HepG2 (cell line): ENCODE measurements at regions not wholly inside any gene's neighbourhood (a gene's known extent, or its start where the extent isn't known, plus 50 kb on each side); places are given as distances from the start of the nearest gene placed in this dataset.
A peak's percentile ranks its signal among the peaks of the same experiment; 100 is the strongest.

ENCODE experiments used
- ATF2 ChIP-seq: sonication (generic); formaldehyde crosslinking; IDR thresholded peaks from 2 replicates; pipeline ENCODE4 v1.4.0; 2020; ENCODE audit warnings: missing genetic modification reagents
- GPBP1L1 ChIP-seq: sonication (generic); formaldehyde crosslinking; IDR thresholded peaks from 2 replicates; pipeline ENCODE4 v1.5.0; 2020; ENCODE audit warnings: mild to moderate bottlenecking, missing genetic modification reagents
- HMG20B ChIP-seq: conservative IDR thresholded peaks from 2 replicates; pipeline ENCODE4 v1.6.1; 2016; ENCODE audit warnings: missing genetic modification reagents, missing compliant biosample characterization
- MAX ChIP-seq: IDR thresholded peaks from 2 replicates; pipeline ENCODE4 v1.6.1; 2012; ENCODE audit warnings: inconsistent platforms
- PITX1 ChIP-seq: sonication (generic); formaldehyde crosslinking; IDR thresholded peaks from 2 replicates; pipeline ENCODE4 v1.5.1; 2020; ENCODE audit warnings: mild to moderate bottlenecking, missing genetic modification reagents
- SNAPC2 ChIP-seq: sonication (generic); formaldehyde crosslinking; IDR thresholded peaks from 2 replicates; pipeline ENCODE4 v1.8.1; 2022; ENCODE audit warnings: mild to moderate bottlenecking, missing genetic modification reagents
- STAT5B ChIP-seq: sonication (generic); formaldehyde crosslinking; IDR thresholded peaks from 2 replicates; pipeline ENCODE4 v1.4.0; 2020; ENCODE audit warnings: missing genetic modification reagents
- TGIF2 ChIP-seq: IDR thresholded peaks from 2 replicates; pipeline ENCODE4 v1.6.1; 2016; ENCODE audit warnings: control low read depth, missing compliant biosample characterization
- ZFP1 ChIP-seq: IDR thresholded peaks from 2 replicates; pipeline ENCODE4 v1.6.1; 2016
- ZNF180 ChIP-seq: sonication (generic); formaldehyde crosslinking; IDR thresholded peaks from 2 replicates; pipeline ENCODE4 v1.4.0; 2020; ENCODE audit warnings: low read depth, missing genetic modification reagents, borderline replicate concordance
- ZNF235 ChIP-seq: sonication (generic); formaldehyde crosslinking; IDR thresholded peaks from 2 replicates; pipeline ENCODE4 v1.8.1; 2023; ENCODE audit warnings: mild to moderate bottlenecking, missing genetic modification reagents, borderline replicate concordance
- ZNF407 ChIP-seq: sonication (generic); formaldehyde crosslinking; IDR thresholded peaks from one replicate; pipeline ENCODE4 v1.5.1; 2020; ENCODE audit warnings: mild to moderate bottlenecking, missing genetic modification reagents; ENCODE audit errors: not compliant biosample characterization
- ZNF460 ChIP-seq: sonication (generic); formaldehyde crosslinking; IDR thresholded peaks from 2 replicates; pipeline ENCODE4 v1.5.1; 2020; ENCODE audit warnings: missing genetic modification reagents, mild to moderate bottlenecking, borderline replicate concordance
- ZNF670 ChIP-seq: sonication (generic); formaldehyde crosslinking; IDR thresholded peaks from 2 replicates; pipeline ENCODE4 v1.8.0; 2022; ENCODE audit warnings: mild to moderate bottlenecking, missing genetic modification reagents, borderline replicate concordance
- ZNF674 ChIP-seq: sonication (generic); formaldehyde crosslinking; IDR thresholded peaks from 2 replicates; pipeline ENCODE4 v1.5.0; 2020; ENCODE audit warnings: low read depth, mild to moderate bottlenecking, missing genetic modification reagents
- ZNF749 ChIP-seq: sonication (generic); formaldehyde crosslinking; IDR thresholded peaks from 2 replicates; pipeline ENCODE4 v1.8.0; 2022; ENCODE audit warnings: mild to moderate bottlenecking, missing genetic modification reagents, moderate library complexity, borderline replicate concordance
- ZNF761 ChIP-seq: sonication (generic); formaldehyde crosslinking; conservative IDR thresholded peaks from 2 replicates; pipeline ENCODE4 v1.4.0; 2020; ENCODE audit warnings: mild to moderate bottlenecking, missing genetic modification reagents
- ZNF772 ChIP-seq: sonication (generic); formaldehyde crosslinking; IDR thresholded peaks from 2 replicates; pipeline ENCODE4 v1.5.0; 2020; ENCODE audit warnings: mild to moderate bottlenecking, missing genetic modification reagents
- ZNF781 ChIP-seq: sonication (generic); formaldehyde crosslinking; IDR thresholded peaks from 2 replicates; pipeline ENCODE4 v1.5.1; 2020; ENCODE audit warnings: borderline replicate concordance, mild to moderate bottlenecking, missing genetic modification reagents; ENCODE audit errors: not compliant biosample characterization
- ZNF850 ChIP-seq: sonication (generic); formaldehyde crosslinking; conservative IDR thresholded peaks from 2 replicates; pipeline ENCODE4 v1.9.0; 2021; ENCODE audit warnings: mild to moderate bottlenecking, missing genetic modification reagents

GRCh38 chr21:28256420-28256831 is 736.3 kb downstream of the LTN1 start (continued):
- TF ChIP-seq ZNF407 (CRISPR knock-in tag) (no peak), ZNF460 (CRISPR knock-in tag) (no peak), ZNF772 (CRISPR knock-in tag) (0 out of 2 replicates have a peak, but pooled peaks have one; percentile 35), MAX (no peak), ATF2 (peak; percentile 67; the same call in 1 of the 2 replicates), ZFP1 (0 out of 2 replicates have a peak, but pooled peaks have one; percentile 24), TGIF2 (CRISPR knock-in tag) (0 out of 2 replicates have a peak, but pooled peaks have one; percentile 36), ZNF749 (no peak), ZNF674 (CRISPR knock-in tag) (no peak), GPBP1L1 (CRISPR knock-in tag) (no peak), ZNF180 (CRISPR knock-in tag) (no peak), STAT5B (CRISPR knock-in tag) (no peak), ZNF850 (CRISPR knock-in tag) (no peak), HMG20B (CRISPR knock-in tag) (0 out of 2 replicates have a peak, but pooled peaks have one; percentile 51), ZNF761 (CRISPR knock-in tag) (no peak), ZNF670 (CRISPR knock-in tag) (no peak), SNAPC2 (CRISPR knock-in tag) (no peak), ZNF781 (CRISPR knock-in tag) (no peak), ZNF235 (CRISPR knock-in tag) (no peak), PITX1 (peak; percentile 74; the same call in 1 of the 2 replicates)
